Endometrial microvascular endothelial cells (primary cell): ENCODE measurements at regions not wholly inside any gene's neighbourhood (a gene's known extent, or its start where the extent isn't known, plus 50 kb on each side); places are given as distances from the start of the nearest gene placed in this dataset.
"Not testable (repeated sequence)": the region's sequence is repeated elsewhere in the genome, so short reads cannot be mapped to it uniquely, and the experiment has no call there.

Experiments used
- in situ Hi-C: cut with HindIII; loops from 2 replicates; pipeline ENCODE4 v1.10.0; 2017; ENCODE audit warnings: low sequenced_read_pairs, low pct_unique_long_range_greater_than_20kb; ENCODE audit errors: inconsistent ontology term

DNA sequence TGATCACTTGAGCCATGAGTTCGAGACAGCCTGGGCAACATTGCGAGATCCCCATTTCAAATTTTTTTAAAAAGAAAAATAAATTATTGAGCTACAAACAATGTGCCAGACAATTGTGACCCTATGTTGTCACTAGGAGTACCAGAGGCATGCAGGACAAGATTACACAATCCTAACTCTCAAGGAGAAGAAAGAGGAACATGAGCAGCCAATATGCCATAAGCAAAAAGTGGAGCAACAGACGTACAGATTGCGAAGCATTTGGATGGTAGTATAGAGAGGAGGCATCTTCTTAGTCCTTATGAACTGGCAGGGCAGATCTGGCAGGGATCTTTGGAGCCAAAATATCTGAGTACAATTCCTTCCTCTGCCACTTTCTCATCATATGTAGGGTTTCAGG lies 156.4 kb downstream of the OR2B2 start:
- in situ Hi-C loops: no loop called here

DNA sequence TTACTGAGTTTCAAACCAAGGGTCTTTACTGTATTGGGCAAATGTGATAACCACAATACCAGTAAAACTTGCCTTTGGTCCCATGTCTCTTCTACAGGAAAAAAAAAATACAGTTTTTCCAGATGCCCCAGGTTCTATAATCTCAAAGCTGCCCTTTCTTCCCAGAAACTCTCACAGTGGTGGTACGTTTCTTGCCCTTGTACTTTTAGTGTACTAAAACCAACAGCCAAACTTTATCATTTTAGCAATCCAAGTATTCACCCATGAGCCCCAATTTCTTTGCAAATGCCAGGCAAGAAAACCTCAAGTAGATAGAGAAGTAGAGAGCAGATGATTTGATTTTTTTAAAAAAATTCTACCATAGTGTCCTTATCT lies 157.8 kb downstream of the OR2B2 start:
- in situ Hi-C loops: no loop called here

DNA sequence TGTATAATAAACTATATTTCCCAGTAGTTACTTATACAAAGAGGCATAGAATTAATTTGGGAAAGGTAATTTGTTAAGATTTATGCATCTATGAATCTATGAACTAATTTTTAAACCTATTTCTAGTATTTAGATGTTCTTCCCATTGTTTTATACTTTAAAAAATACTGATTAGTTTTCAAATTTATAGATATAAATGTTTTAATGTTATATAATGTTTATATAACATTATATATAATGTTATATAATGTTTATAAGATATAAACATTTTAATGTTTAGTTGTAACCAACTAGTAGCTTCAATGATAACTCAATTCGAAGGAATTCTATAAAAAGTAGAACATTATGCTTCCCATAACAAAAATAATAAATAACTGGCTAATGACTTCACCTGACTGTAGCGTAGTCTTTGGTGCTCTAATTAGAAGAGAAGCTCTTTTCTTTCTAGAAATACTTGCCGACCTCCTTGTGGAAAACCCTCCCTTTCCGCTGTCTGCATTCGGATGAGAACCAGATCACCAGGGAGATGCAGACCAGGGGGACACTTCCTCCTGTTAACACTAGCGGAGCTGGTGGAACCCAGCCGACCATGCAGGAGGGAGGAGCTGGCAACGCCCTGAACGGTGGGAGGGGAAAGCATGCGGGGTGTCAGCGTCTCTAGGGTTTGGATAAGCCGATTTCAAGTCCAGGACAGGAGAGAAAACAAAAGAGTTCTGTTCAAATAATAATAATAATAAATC lies 158.4 kb downstream of the OR2B2 start:
- in situ Hi-C loops: no loop called here

DNA sequence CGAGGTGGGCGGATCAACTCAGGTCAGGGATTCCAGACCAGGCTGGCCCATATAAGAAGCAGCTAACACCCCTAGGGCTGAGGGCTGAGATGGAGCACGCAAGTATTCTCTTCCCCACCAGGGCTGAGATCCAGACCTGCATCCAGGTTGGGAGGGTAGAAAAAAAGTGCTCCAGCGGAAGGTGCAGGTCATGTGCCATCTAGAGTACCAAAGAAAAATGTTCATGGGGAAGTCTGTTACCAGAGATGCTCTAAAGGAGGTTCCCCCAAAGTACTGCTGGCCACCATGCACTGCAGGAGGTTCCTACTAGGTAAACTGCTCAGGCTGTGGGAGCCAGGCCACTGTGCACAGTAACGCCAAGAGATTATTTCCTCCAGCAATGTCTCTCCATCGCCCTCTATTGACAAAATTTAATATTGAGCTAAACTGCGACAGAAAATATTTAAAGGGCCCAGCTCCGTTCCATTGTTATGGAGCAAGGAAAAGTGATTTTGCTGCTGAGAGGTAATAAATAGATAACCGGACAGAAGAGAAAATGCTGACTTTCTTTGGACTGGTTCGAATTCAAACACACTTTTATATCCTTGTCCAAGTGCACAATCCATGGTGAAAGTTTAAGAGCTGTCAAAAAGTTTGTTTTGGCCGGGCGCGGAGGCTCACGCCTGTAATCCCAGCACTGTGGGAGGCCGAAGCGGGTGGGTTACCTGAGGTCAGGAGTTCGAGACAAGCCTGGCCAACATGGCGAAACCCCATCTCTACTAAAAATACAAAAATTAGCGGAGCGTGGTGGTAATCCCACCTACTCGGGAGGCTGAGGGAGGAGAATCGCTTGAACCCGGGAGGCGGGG lies 159.9 kb downstream of the OR2B2 start:
- in situ Hi-C loops: no loop called here

DNA sequence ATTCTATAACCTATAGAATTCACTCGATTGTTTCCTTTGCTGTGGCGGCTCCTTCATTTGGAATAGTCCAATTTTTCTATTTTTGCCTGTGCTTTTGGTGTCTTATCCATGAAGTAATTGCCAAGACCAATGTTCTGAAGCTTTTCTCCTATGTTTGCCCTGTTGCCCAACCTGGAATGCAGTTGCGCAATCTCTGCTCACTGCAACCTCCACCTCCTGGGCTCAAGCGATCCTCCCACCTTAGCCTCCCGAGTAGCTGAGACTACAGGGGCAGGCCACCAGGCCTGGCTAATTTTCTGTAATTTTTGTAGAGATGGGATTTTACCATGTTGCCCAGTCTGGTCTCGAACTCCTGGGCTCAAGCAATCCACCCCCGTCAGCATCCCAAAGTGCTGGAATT lies 163.5 kb downstream of the OR2B2 start:
- in situ Hi-C loops: no loop called here

DNA sequence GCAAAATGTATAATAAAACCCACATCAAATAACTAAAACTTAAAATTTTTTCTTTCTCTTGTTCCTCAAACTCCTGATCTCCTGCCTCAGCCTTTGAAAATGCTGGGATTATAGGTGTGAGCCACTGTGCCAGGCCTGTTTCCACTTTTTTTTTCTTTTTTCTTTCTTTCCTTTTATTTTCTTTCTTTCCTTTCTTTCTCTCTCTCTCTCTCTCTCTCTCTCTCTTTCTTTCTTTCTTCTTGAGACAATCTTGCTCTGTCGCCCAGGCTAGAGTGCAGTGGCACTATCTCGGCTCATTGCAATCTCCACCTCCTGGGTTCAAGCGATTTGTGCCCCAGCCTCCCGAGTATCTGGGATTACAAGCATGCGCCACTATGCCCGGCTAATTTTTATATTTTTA lies 164.6 kb downstream of the OR2B2 start:
- in situ Hi-C loops: no loop called here

DNA sequence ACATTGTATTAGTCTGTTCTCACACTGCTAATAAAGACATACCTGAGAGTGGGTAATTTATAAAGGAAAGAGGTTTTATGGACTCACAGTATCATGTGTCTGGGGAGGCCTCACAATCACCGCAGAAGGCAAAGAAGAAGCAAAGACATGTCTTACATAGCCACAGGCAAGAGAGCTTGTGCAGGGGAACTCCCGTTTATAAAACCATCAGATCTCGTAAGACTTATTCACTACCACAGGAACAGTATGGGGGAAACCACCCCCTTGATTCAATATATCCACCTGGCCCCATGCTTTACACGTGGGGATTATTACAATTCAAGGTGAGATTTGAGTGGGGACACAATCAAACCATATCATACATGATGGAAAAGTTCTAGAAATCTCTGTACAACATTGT lies 165.3 kb downstream of the OR2B2 start:
- in situ Hi-C loops: not testable (repeated sequence)

DNA sequence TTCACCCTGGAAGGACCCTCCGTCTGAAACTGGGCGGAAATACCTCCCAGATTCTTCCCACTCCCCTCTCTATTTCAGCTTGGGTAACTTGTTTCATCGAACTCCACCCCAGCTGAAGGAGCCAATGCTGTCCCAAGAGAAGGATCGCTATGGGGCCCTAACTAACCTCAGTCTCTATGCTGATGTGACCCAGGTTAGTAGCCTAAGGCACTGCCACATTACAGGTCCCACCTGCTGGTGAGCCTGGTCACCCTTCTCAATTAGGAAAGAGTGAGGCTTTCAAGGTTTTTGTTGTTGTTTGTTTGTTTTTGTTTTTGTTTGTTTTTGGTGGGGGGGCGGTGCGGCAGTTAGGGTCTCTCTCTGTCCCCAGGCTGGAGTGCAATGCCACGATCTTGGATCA lies 168.4 kb downstream of the OR2B2 start:
- in situ Hi-C loops: no loop called here

DNA sequence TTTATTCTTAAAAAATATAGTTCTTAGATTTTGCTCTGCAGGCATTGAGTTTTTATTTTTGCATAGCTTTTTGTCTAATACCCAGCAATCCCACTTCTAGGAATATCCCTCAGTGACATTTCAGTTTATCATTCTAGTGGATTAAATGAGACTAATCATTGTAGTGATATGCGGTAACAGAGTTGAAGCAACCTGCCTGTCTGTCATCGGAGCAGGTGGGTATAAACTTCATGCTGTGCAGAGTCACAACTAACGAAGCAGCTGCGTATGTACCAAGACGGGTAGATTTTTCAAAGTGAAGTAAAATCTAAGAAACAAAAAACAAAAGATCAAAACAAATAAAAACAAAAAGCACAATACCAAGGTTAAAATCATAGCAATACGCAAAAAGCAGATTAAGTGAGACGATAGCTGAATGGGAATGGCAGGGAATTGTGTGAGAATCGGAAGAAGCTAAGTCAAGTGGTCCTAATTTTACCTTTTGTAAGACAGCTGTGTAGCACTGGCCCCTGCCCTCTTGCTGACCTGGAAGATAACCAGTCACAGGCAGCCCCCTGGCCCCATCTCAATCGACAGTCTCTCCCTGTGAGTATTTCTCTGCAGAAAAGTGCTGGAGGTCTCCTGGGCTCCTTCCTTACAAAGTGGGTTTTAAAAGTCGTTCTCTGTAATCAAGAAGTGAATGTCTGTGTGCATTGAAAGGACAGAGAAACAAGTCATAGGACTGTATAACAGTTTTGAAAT lies 169.2 kb downstream of the OR2B2 start:
- in situ Hi-C loops: no loop called here

DNA sequence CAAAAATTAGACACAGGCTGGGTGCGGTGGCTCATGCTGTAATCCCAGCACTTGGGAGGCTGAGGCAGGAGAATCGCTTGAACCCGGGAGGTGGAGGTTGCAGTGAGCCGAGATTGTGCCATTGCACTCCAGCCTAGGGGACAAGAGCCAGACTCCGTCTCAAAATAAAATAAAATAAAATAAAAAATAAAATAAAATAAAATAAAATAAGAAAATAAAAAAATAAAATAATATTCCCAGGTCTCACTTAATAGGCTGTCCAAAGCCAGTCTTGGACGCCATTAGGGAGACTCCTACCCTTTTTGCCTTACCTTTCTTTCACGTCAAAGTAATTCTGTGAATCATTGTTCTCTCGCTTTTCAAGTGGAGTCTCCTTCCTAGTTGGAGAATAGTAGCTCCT lies 172.3 kb downstream of the OR2B2 start:
- in situ Hi-C loops: not testable (repeated sequence)

DNA sequence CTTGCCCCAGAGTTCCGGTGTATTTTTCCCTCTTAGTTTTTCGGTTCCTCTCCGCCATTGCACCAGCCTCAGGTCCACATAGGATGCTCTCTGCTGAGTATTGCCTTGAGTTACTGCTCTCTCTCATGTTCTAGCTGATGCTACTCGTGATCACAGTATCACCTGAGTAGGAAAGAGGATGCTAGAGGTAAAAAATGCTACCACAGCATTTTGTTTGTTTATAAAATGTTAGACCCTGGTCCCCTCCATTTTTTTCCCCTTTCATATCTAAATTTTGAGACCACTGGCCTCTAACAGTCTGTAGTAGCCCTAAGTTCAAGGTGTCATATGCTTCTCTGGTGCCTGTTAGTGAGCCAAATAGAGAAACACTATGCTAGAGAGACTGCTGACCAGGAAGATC lies 175.5 kb downstream of the OR2B2 start:
- in situ Hi-C loops: no loop called here

DNA sequence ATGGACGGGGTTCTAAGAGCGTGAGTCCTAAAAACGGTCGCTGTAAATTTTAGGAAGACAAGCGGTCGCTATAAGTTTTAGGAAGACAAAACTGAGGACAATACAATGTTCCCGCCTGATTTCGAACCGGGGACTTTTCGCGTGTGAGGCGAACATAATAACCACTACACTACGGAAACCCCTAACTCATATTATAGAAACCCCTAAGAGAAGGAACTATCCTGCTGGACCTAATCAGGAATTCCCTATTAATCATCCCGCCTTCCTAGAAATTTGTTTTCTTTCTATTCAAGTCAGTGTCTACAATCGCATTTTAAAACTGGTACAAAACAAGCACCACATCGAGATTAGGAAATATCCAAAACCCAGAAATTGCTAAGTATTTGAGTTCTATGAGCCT lies 183.8 kb downstream of the OR2B2 start:
- in situ Hi-C loops: no loop called here

DNA sequence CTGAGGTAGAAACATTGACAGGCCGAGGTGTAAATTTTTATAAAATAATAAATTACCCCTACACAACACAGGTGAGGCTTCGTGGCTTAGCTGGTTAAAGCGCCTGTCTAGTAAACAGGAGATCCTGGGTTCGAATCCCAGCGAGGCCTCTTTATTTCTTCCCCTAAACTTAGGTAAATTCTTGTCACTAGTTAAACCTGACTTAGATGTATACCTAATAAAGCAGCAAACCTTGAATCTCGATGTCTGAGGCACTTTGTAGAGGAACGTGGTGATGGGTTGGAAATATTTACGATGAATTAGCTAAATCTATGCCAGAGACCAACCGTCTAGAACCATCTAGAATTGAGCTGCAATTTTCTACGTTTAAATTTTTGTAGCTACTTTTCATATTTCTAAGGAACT lies 185.6 kb downstream of the OR2B2 start:
- in situ Hi-C loops: no loop called here

DNA sequence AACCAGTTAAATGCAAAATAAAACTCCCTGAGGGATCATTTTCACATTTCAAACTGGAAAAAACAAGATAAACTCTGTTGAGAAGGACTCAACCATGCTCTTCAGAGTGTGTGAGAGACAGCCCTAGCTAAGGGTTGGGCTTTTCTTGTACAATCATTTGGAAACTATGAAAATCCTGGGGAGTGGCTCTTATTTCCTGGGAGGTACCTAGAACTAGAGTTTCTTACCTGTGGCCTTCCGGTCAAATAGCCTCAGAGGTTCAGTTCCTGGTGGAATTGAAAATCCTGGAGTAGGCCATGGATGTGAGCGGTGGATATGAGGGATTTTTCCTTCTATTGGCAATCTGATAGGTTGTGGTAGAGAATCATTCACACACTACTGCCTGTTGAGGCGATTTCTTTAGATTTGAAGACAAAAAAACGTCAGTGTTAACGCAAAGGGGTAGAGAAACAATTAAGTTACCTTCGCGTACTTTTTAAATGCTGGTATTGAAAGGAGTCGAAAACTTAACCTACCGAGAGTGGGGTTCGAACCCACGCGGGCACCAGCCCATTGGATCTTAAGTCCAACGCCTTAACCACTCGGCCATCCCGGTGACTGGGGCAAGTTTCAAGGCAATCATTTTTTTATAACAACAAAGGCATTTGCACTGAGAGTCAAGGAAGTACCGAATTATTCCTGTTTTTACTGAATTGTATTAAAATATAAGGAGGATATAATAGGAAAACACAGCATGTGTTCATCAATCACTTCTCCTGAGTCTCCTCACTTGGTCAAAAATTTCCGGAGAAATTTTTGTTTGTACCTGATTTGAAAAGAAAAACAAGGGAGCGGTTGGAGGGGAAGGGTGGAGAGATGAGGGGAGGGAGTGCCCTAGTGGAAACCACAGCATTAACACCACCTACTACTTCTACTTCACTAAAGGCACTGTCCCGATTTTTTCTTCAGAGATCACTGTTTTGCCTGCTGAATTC lies 191.3 kb downstream of the OR2B2 start:
- in situ Hi-C loops: no loop called here

DNA sequence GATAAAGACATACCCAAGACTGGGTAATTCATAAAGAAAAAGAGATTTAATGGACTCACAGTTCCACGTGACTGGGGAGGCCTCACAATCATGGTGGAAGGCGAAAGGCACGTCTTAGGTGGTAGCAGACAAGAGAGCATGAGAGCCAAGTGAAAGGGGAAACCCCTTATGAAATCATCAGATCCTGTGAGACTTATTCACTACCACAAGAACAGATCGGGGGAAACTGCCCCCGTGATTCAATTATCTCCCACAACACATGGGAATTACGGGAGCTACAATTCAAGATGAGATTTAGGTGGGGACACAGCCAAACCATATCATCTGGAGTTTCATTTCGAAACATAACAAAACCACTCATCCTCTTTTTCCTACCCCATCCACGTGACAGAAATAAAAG lies 193.2 kb downstream of the OR2B2 start:
- in situ Hi-C loops: not testable (repeated sequence)

DNA sequence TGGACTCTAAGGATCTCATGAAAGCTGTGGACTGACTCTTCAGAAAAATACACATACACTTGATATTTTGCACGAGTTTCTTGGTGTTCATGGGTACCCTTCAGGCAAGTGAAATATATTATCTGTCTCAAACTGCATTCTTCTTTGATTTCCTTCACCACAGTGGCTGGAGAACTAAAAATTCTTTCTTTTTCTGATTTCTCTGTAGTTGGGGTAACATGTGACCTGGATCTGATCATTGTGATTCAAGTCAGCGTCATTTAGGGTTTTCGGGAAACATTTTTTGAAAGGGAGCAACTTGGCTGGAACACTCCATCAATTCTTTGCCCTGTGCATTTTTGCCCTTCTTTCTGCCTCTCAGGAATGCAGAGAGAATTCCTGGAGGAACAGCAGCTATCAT lies 205.8 kb downstream of the OR2B2 start:
- in situ Hi-C loops: no loop called here

DNA sequence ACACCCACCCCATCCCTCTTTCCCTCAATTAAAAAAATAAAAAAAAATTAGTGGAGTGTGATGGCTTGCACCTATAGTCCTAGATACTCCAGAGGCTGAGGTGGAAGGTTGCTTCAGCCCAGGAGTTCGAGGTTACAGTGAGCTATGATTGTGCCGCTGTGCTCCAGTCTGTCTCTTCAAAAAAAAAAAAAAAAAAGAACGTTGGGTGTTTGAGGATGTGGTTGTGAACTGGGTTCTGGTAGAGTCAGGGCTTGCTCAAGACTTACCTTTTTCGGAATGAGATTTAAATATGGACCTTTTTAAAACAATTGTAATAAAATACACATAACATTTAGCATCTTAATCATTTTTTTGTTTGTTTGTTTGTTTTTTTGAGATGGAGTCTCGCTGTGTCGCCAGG lies 211.9 kb downstream of the OR2B2 start:
- in situ Hi-C loops: no loop called here

DNA sequence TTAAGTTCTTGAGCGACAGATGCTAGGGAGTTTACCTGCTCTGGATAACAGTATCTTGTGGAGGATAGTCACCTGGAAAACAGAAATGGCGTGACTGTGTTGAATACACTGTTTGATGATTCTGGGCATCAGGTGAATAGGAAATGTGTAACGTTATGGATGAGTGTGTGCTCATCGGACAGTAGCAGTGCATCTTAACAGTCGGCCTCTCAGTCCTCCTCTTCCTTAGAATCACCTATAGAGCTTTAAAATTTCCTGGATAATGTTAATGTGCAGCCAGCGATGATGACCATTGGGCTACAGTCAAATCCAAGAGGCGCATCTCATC lies 217.7 kb downstream of the OR2B2 start:
- in situ Hi-C loops: no loop called here
